ENCODE measurements at regions not wholly inside any gene's neighbourhood (a gene's known extent, or its start where the extent isn't known, plus 50 kb on each side); places are given as distances from the start of the nearest gene placed in this dataset.

DNA sequence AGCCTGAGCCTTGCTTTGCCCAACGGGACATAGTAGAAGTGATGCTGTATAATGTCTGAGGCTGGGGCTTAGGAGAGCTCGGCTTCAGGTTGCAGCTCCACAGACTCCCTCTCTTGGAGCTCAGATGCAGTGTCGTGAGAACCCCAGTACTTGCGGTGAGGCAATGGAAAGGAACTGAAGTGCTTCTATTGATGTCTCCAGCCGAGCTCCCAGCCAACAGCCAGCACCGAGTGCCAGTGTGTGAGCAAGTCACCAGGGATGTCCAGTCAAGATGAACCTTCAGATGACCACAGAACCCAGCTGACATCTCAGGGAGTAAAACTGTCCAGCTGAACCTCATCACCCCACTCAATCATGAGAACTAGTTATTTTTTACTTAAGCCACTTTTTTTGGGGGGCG is 268.1 kb downstream of the IRF8 start:
- TF ChIP-seq EZH2 (IDR thresholded peaks at IDR 0.05; ENCODE audit: insufficient read depth, low read length), result no peak
- TF ChIP-seq CTCF (IDR thresholded peaks at IDR 0.05; ENCODE audit: insufficient read depth, low read depth, low read length), result no peak

Data from astrocyte (in vitro differentiated cells and primary cell).